H1 (cell line): ENCODE measurements at regions not wholly inside any gene's neighbourhood (a gene's known extent, or its start where the extent isn't known, plus 50 kb on each side); places are given as distances from the start of the nearest gene placed in this dataset.

Source experiments
- CTCF ChIA-PET: fragments of 300-600 bp; sonication (Branson Sonifier 250); formaldehyde crosslinking; loops from one replicate; lab custom pipeline; 2021; ENCODE audit not compliant: partially characterized antibody; lab: Charles Lee
- POLR2A ChIA-PET: fragments of 300-600 bp; sonication (Branson Sonifier 250); formaldehyde crosslinking; loops from one replicate; lab custom pipeline; 2021; ENCODE audit warnings: inconsistent platforms; ENCODE audit not compliant: partially characterized antibody; lab: Charles Lee
- DNase-seq, 2 experiments: peaks; one replicate each; pipeline versions ENCODE4 v3.0.0 to v3.0.0-alpha.2; 2010 to 2022; ENCODE audit warnings: low spot score in 2 of 2, low read depth in 1 of 2, mixed read lengths in 1 of 2
- FAIRE-seq: peaks from 2 replicates; lab custom pipeline; 2011; peaks lifted over from hg19 to GRCh38; lab: Jason Lieb, UNC
- H2AFZ ChIP-seq: 2 replicates; pipeline ENCODE4 v1.8.1; 2012; ENCODE audit warnings: low read length, inconsistent platforms
- H2AK5ac ChIP-seq: 2 replicates; pipeline ENCODE4 v1.6.1; 2013; ENCODE audit warnings: low read depth, low read length
- H2BK120ac ChIP-seq: replicated peaks from 2 replicates; pipeline ENCODE3; 2013; ENCODE audit warnings: low read depth, low read length, inconsistent platforms
- H2BK12ac ChIP-seq: 2 replicates; pipeline ENCODE4 v1.6.1; 2013; ENCODE audit warnings: low read depth, low read length
- H2BK15ac ChIP-seq: 2 replicates; pipeline ENCODE4 v1.6.1; 2013; ENCODE audit warnings: low read length
- H2BK20ac ChIP-seq: 2 replicates; pipeline ENCODE4 v1.6.1; 2013; ENCODE audit warnings: low read length
- H2BK5ac ChIP-seq: 2 replicates; pipeline ENCODE4 v1.6.1; 2013; ENCODE audit warnings: low read depth, low read length
- H3K14ac ChIP-seq: 2 replicates; pipeline ENCODE4 v1.6.1; 2013; ENCODE audit warnings: inconsistent platforms; ENCODE audit not compliant: insufficient read length
- H3K18ac ChIP-seq: 2 replicates; pipeline ENCODE4 v1.6.1; 2013; ENCODE audit warnings: low read length; ENCODE audit errors: extremely low read depth
- H3K23ac ChIP-seq: 2 replicates; pipeline ENCODE4 v1.6.1; 2013; ENCODE audit warnings: inconsistent platforms; ENCODE audit not compliant: insufficient read length
- H3K23me2 ChIP-seq: 2 replicates; pipeline ENCODE4 v1.6.1; 2013; ENCODE audit warnings: low read depth, low read length
- H3K27ac ChIP-seq: 2 replicates; pipeline ENCODE4 v1.6.1; 2011; ENCODE audit warnings: low read depth, low read length, inconsistent platforms
- H3K27me3 ChIP-seq, 4 experiments: replicated peaks in 1 of 4; 1 replicate in 1 of 4; 2 replicates in 3 of 4; pipeline versions ENCODE4 v1.6.1 to v1.8.1; 2011 to 2013; ENCODE audit warnings: low read length in 3 of 4, mild to moderate bottlenecking in 3 of 4, inconsistent platforms in 2 of 4, mixed read lengths in 2 of 4, moderate library complexity in 1 of 4; ENCODE audit not compliant: control insufficient read depth in 3 of 4, insufficient read depth in 3 of 4; ENCODE audit errors: extremely low read depth in 1 of 4
- H3K36me3 ChIP-seq, 4 experiments: 2 replicates each; pipeline versions ENCODE4 v1.6.1 to v1.8.1; 2011 to 2013; ENCODE audit warnings: mild to moderate bottlenecking in 4 of 4, low read length in 3 of 4, moderate library complexity in 2 of 4, control low read depth in 1 of 4, inconsistent platforms in 1 of 4; ENCODE audit not compliant: insufficient read depth in 4 of 4, control insufficient read depth in 2 of 4
- H3K4ac ChIP-seq: replicated peaks from 2 replicates; pipeline ENCODE3; 2013; ENCODE audit warnings: low read length, low read depth, mixed read lengths, inconsistent platforms; ENCODE audit not compliant: insufficient read length
- H3K4me1 ChIP-seq, 4 experiments: replicated peaks in 1 of 4; 1 replicate in 1 of 4; 2 replicates in 3 of 4; pipeline versions ENCODE4 v1.6.1 to v1.8.1; 2011 to 2013; ENCODE audit warnings: low read length in 3 of 4, inconsistent platforms in 2 of 4, mixed read lengths in 1 of 4; ENCODE audit not compliant: insufficient read depth in 4 of 4, control insufficient read depth in 3 of 4
- H3K4me2 ChIP-seq, 2 experiments: 2 replicates each; pipeline versions ENCODE4 v1.6.1 to v1.8.1; 2011 to 2013; ENCODE audit warnings: low read depth in 2 of 2, low read length in 2 of 2, control low read depth in 1 of 2, inconsistent platforms in 1 of 2, mild to moderate bottlenecking in 1 of 2; ENCODE audit not compliant: insufficient read depth in 1 of 2
- H3K4me3 ChIP-seq, 4 experiments: fragments of 200-600, 300-600 bp in 1 of 4; sonication (generic), shearing (Covaris generic), sonication (Bioruptor Twin) in 1 of 4; 2 replicates each; pipeline versions ENCODE4 v1.5.1 to v1.8.1; 2011 to 2016; ENCODE audit warnings: low read length in 4 of 4, low read depth in 3 of 4, control low read depth in 2 of 4, inconsistent platforms in 2 of 4, mild to moderate bottlenecking in 2 of 4, mixed read lengths in 1 of 4, moderate library complexity in 1 of 4; ENCODE audit not compliant: insufficient read depth in 2 of 4; ENCODE audit errors: extremely low read depth in 1 of 4
- H3K56ac ChIP-seq: replicated peaks from 2 replicates; pipeline ENCODE3; 2013; ENCODE audit warnings: low read depth, mild to moderate bottlenecking, mixed read lengths, low read length, inconsistent platforms; ENCODE audit not compliant: insufficient read length
- H3K79me1 ChIP-seq: 2 replicates; pipeline ENCODE4 v1.6.1; 2013; ENCODE audit warnings: low read depth, low read length, control low read depth
- H3K79me2 ChIP-seq, 2 experiments: 2 replicates each; pipeline versions ENCODE4 v1.6.1 to v1.8.1; 2012 to 2013; ENCODE audit warnings: low read length in 2 of 2, mild to moderate bottlenecking in 2 of 2, inconsistent platforms in 1 of 2; ENCODE audit not compliant: insufficient read depth in 2 of 2, control insufficient read depth in 1 of 2
- H3K9ac ChIP-seq, 4 experiments: replicated peaks in 1 of 4; 1 replicate in 1 of 4; 2 replicates in 3 of 4; pipeline versions ENCODE4 v1.6.1 to v1.8.1; 2011 to 2013; ENCODE audit warnings: low read depth in 3 of 4, low read length in 3 of 4, control low read depth in 2 of 4, mild to moderate bottlenecking in 2 of 4, moderate library complexity in 2 of 4, inconsistent platforms in 1 of 4; ENCODE audit errors: extremely low read depth in 1 of 4
- H3K9me3 ChIP-seq, 2 experiments: 2 replicates each; pipeline versions ENCODE4 v1.6.1 to v1.8.1; 2012 to 2013; ENCODE audit warnings: mild to moderate bottlenecking in 2 of 2, moderate library complexity in 2 of 2, control low read depth in 1 of 2, inconsistent platforms in 1 of 2, low read depth in 1 of 2, low read length in 1 of 2, mixed read lengths in 1 of 2; ENCODE audit not compliant: insufficient read depth in 2 of 2
- H4K20me1 ChIP-seq, 2 experiments: replicated peaks in 1 of 2; 2 replicates each; pipeline versions ENCODE3 to v1.8.1; 2011 to 2013; ENCODE audit warnings: inconsistent platforms in 2 of 2, low read length in 2 of 2, mild to moderate bottlenecking in 1 of 2; ENCODE audit not compliant: insufficient read depth in 2 of 2, control insufficient read depth in 1 of 2
- H4K5ac ChIP-seq: 2 replicates; pipeline ENCODE4 v1.6.1; 2013; ENCODE audit warnings: low read length, low read depth, mixed read lengths, inconsistent platforms; ENCODE audit not compliant: insufficient read length
- H4K8ac ChIP-seq: 2 replicates; pipeline ENCODE4 v1.8.0; 2013; ENCODE audit warnings: mild to moderate bottlenecking, moderate library complexity, low read length, inconsistent platforms; ENCODE audit not compliant: insufficient read depth; ENCODE audit errors: extremely low read depth
- H4K91ac ChIP-seq: replicated peaks from 2 replicates; pipeline ENCODE3; 2013; ENCODE audit warnings: low read length, mixed read lengths, inconsistent platforms; ENCODE audit not compliant: insufficient read length
- CBX5 ChIP-seq: fragments of 300-800, 300-1000 bp; sonication (generic); IDR thresholded peaks from 2 replicates; pipeline ENCODE4 v1.7.1; 2016; ENCODE audit warnings: antibody characterized with exemption, low read length, low read depth
- CEBPB ChIP-seq: IDR thresholded peaks from 2 replicates; pipeline ENCODE4 v1.6.1; 2012; ENCODE audit warnings: low read depth, low read length
- WGBS, 2 experiments: shearing (Covaris generic) in 1 of 2; methylation state at CpG; one replicate each; pipeline versions ENCODE4 v1.1.6 to v1.1.7; 2013 to 2015; ENCODE audit warnings: low lambda C conversion rate in 2 of 2, mixed read lengths in 2 of 2, inconsistent platforms in 1 of 2, low coverage in 1 of 2, missing lambda C conversion rate in 1 of 2; ENCODE audit not compliant: insufficient replicate concordance in 2 of 2, insufficient coverage in 1 of 2, insufficient read length in 1 of 2; ENCODE audit errors: extremely low coverage in 1 of 2, missing lambda C conversion rate in 1 of 2; 5-methylcytosine and 5-hydroxymethylcytosine counted together
- TF ChIP-seq, protein P1 (sequence below): IDR thresholded peaks from 2 replicates; pipeline ENCODE4 v1.6.1; 2012; ENCODE audit warnings: low read length, inconsistent platforms

DNA sequence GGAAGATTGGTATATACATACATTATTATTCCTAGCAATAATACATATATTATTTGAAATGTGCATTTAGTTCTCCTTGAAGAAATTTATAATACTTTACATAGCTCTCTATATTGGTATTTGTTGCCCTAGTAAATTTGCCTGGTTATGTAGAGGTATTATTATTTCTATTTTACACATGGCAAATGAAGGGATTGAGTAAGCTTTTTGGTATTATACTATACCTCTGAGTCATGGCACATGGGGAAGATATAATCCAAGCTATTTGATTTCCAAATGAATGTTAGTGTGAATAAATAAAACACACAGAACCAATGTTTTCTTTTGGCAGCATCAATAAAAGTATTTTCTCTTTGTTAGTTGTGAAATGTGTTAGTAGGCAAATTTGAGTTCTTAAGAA, 409.6 kb upstream of the SLC35B3 start (continued):
- no peak for TF ChIP-seq CBX5

DNA sequence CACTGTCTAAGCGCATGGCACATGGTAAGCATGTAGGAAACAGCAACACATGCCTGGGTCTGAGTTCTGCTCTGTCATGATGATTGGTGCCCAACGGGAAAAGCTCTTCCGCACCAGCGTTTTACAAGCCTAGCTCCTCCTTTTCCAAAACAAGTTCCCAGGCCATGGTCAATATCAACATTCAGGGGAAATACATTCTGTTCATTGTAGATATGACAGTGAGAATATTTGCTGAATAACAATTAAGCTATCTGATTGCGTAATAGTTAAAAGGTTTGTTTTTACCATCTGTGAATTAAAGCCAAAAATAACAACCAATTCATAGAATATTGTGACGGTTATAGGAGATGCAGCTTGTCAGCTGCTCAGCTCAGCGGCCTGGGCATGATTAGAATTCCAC, 404.3 kb upstream of the SLC35B3 start:
- Histone ChIP-seq H3K79me1 (no peaks in the 10 kb centered on the region), H4K8ac (no peak overlapping the region), H3K18ac (no peak overlapping the region), H3K4me1 (no peaks in the 10 kb centered on the region), H3K14ac (no peak overlapping the region), H3K36me3 (no peaks in the 10 kb centered on the region), H2AK5ac (no peak overlapping the region), H2BK15ac (no peak overlapping the region), H4K5ac (no peak overlapping the region), H3K4ac (no peak overlapping the region), H3K27me3 (no peaks in the 10 kb centered on the region), H2BK5ac (no peak overlapping the region), H3K27ac (no peak overlapping the region), H2AFZ (no peak overlapping the region), H3K4me3 (no peak overlapping the region), H3K23ac (no peak overlapping the region), H3K4me2 (no peak overlapping the region), H3K79me2 (no peaks in the 10 kb centered on the region), H3K23me2 (no peaks in the 10 kb centered on the region), H4K20me1 (no peaks in the 10 kb centered on the region), H2BK12ac (no peak overlapping the region), H4K91ac (no peak overlapping the region), H2BK120ac (no peak overlapping the region), H2BK20ac (no peak overlapping the region), H3K9me3 (no peaks in the 10 kb centered on the region), H3K9ac (no peak overlapping the region), H3K56ac (no peak overlapping the region)
- POLR2A ChIA-PET: no interaction called here
- DNase-seq (no peak), FAIRE-seq (no peak)
- peak; percentile 94 for TF ChIP-seq CEBPB
- TF ChIP-seq, protein P1, sequence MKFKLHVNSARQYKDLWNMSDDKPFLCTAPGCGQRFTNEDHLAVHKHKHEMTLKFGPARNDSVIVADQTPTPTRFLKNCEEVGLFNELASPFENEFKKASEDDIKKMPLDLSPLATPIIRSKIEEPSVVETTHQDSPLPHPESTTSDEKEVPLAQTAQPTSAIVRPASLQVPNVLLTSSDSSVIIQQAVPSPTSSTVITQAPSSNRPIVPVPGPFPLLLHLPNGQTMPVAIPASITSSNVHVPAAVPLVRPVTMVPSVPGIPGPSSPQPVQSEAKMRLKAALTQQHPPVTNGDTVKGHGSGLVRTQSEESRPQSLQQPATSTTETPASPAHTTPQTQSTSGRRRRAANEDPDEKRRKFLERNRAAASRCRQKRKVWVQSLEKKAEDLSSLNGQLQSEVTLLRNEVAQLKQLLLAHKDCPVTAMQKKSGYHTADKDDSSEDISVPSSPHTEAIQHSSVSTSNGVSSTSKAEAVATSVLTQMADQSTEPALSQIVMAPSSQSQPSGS: no peak
- WGBS, 2 experiments: 92% methylated on average over 7 of the region's 7 CpGs; no CpG with 5 or more reads in 1 of the 2 experiments
- CTCF ChIA-PET: no interaction called here
